Smooth muscle cell (in vitro differentiated cells): ENCODE measurements at regions not wholly inside any gene's neighbourhood (a gene's known extent, or its start where the extent isn't known, plus 50 kb on each side); places are given as distances from the start of the nearest gene placed in this dataset.
A peak's percentile ranks its signal among the peaks of the same experiment; 100 is the strongest.

ENCODE experiments used
- DNase-seq: peaks from one replicate; lab custom pipeline; 2025; ENCODE audit not compliant: unreplicated experiment; lab: John Stamatoyannopoulos, UW
- H2AFZ ChIP-seq: fragments of 200-600 bp; sonication (generic); 2 replicates; pipeline ENCODE4 v1.6.0; 2016; ENCODE audit warnings: antibody characterized with exemption, low read depth, mild to moderate bottlenecking
- H3F3A ChIP-seq: fragments of 200-600 bp; sonication (generic); 2 replicates; pipeline ENCODE4 v1.6.0; 2017; ENCODE audit warnings: antibody characterized with exemption, low read depth
- H3K27ac ChIP-seq: fragments of 200-600 bp; sonication (generic); 2 replicates; pipeline ENCODE4 v1.5.1; 2016; ENCODE audit warnings: low read depth, mild to moderate bottlenecking
- H3K27me3 ChIP-seq: fragments of 200-600 bp; sonication (generic); 2 replicates; pipeline ENCODE4 v1.6.1; 2016; ENCODE audit warnings: low read depth, mild to moderate bottlenecking
- H3K36me3 ChIP-seq: fragments of 200-600 bp; sonication (generic); 2 replicates; pipeline ENCODE4 v1.5.1; 2016; ENCODE audit warnings: low read depth
- H3K4me1 ChIP-seq: fragments of 200-600 bp; sonication (generic); 2 replicates; pipeline ENCODE4 v1.5.1; 2016; ENCODE audit warnings: low read depth
- H3K4me2 ChIP-seq: fragments of 200-600 bp; sonication (generic); 2 replicates; pipeline ENCODE4 v1.6.0; 2016; ENCODE audit warnings: mild to moderate bottlenecking
- H3K4me3 ChIP-seq: fragments of 200-600 bp; sonication (generic); 2 replicates; pipeline ENCODE4 v1.5.1; 2016; ENCODE audit warnings: mild to moderate bottlenecking
- H3K79me2 ChIP-seq: fragments of 200-600 bp; sonication (generic); 2 replicates; pipeline ENCODE4 v1.6.0; 2016; ENCODE audit warnings: low read depth, mild to moderate bottlenecking
- H3K9ac ChIP-seq: fragments of 200-600 bp; sonication (generic); 2 replicates; pipeline ENCODE4 v1.6.0; 2016; ENCODE audit warnings: low read depth
- H3K9me3 ChIP-seq: fragments of 200-600 bp; sonication (generic); replicated peaks from 2 replicates; pipeline ENCODE4 v1.5.1; 2016; ENCODE audit warnings: low read depth
- H4K20me1 ChIP-seq: fragments of 200-600 bp; sonication (generic); 2 replicates; pipeline ENCODE4 v1.6.0; 2016; ENCODE audit warnings: low read depth
- WGBS: methylation state at CpG from one replicate; pipeline ENCODE4 v1.1.7; 2016; ENCODE audit warnings: low lambda C conversion rate; 5-methylcytosine and 5-hydroxymethylcytosine counted together
- TF ChIP-seq, protein P1 (sequence below): fragments of 200-600 bp; sonication (generic); IDR thresholded peaks from 2 replicates; pipeline ENCODE4 v1.5.1; 2017; ENCODE audit warnings: borderline replicate concordance, mild to moderate bottlenecking, antibody characterized with exemption; ENCODE audit not compliant: insufficient read depth, poor library complexity, severe bottlenecking

DNA sequence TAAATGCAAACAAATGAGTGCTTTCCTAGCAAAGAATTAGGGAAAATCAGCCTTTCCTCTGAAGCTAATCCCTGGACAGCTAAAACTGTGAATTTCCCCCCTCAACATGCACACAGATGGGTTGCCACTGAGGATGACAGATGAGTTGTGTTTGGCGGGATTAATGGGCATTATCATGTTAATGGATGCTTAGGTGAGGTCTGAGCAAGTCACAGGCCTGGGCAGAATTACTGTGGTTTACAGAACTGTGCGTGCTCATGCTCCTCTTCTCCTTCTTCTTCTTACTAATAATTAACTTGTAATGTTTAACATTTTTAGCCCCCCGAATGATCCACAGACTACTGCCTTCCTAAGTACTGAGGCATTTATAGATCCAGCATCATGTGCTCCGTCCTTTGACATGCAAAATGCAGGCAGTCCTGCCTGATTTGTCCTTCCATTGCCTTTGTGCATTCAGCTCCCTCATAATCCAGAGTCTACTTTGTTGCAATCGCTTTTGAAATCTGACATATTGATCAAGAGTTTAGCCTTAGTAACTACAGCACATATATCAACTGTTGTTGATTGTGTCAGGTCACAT, 753.4 kb upstream of the MMS22L start:
- no peak overlapping the region for H3K4me2 ChIP-seq
- H3K36me3 ChIP-seq = no peaks in the 10 kb centered on the region
- H3K9ac ChIP-seq = no peak overlapping the region
- H3K27me3 ChIP-seq = no peaks in the 10 kb centered on the region
- H3K4me3 ChIP-seq = no peak overlapping the region
- no peaks in the 10 kb centered on the region for H3F3A ChIP-seq
- H3K4me1 ChIP-seq = peaks cover 40% of the 10 kb centered on the region
- no peak overlapping the region for H3K27ac ChIP-seq
- no peak overlapping the region for H2AFZ ChIP-seq
- no peaks in the 10 kb centered on the region for H3K9me3 ChIP-seq
- 39% methylated on average over 5 of the region's 5 CpGs for WGBS
- H4K20me1 ChIP-seq = no peaks in the 10 kb centered on the region
- H3K79me2 ChIP-seq = no peaks in the 10 kb centered on the region
- TF ChIP-seq, protein P1, sequence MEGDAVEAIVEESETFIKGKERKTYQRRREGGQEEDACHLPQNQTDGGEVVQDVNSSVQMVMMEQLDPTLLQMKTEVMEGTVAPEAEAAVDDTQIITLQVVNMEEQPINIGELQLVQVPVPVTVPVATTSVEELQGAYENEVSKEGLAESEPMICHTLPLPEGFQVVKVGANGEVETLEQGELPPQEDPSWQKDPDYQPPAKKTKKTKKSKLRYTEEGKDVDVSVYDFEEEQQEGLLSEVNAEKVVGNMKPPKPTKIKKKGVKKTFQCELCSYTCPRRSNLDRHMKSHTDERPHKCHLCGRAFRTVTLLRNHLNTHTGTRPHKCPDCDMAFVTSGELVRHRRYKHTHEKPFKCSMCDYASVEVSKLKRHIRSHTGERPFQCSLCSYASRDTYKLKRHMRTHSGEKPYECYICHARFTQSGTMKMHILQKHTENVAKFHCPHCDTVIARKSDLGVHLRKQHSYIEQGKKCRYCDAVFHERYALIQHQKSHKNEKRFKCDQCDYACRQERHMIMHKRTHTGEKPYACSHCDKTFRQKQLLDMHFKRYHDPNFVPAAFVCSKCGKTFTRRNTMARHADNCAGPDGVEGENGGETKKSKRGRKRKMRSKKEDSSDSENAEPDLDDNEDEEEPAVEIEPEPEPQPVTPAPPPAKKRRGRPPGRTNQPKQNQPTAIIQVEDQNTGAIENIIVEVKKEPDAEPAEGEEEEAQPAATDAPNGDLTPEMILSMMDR = no peak
- no peak for DNase-seq

DNA sequence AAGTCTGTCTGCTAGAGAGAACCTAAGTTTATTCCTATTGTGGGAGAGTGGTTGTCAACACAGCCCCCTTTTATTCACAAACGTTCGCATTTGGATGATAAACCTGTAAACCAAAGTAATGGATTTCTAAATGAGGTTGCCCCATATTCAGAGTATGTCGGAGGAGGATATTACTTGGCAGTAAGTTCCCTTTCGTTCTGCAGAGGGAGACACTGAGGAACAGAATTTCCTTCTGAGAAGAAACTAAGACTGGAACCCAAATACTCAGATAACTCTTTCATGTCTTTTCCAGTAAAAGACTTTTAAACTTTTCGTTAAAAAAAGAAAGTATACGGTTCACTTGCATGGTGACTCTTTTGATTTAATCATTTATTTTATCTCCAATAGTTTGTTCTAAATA, 754.6 kb upstream of the MMS22L start:
- Histone ChIP-seq H3K27ac (no peak overlapping the region), H3F3A (no peaks in the 10 kb centered on the region), H3K79me2 (no peaks in the 10 kb centered on the region), H3K9ac (no peak overlapping the region), H3K4me2 (no peak overlapping the region), H3K4me1 (peaks cover 51% of the 10 kb centered on the region), H3K36me3 (no peaks in the 10 kb centered on the region), H2AFZ (no peak overlapping the region), H3K27me3 (no peaks in the 10 kb centered on the region), H3K4me3 (no peak overlapping the region), H4K20me1 (no peaks in the 10 kb centered on the region), H3K9me3 (no peaks in the 10 kb centered on the region)
- DNase-seq = no peak
- TF ChIP-seq, protein P1 = no peak
- WGBS = 54% methylated on average over 6 of the region's 6 CpGs

DNA sequence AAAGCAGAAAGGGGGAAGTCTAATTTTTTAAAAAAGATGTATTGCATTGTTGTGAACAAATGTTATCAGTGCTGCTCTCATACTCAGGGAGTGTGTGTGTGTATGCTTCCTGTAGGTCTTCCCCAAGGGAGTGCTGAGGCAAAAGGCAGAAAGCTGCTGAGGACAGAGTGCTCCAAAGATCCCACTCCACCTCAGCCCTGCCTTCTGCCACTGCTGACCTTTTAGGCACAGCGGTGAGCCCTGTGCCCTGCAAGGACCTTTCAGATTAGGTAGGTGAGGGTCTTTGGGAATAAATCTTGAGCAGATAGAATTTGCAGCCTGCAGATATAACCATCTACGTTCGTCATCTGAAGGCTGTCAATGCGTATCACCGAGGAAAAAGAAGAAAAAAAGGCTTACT, 756.4 kb upstream of the MMS22L start:
- no peaks in the 10 kb centered on the region for H3K36me3 ChIP-seq
- TF ChIP-seq, protein P1 = no peak
- H3K27ac ChIP-seq = no peak overlapping the region
- 21% methylated on average over 5 of the region's 5 CpGs for WGBS
- no peaks in the 10 kb centered on the region for H3F3A ChIP-seq
- H2AFZ ChIP-seq = no peak overlapping the region
- no peak overlapping the region for H3K4me3 ChIP-seq
- peaks cover 61% of the 10 kb centered on the region for H3K4me1 ChIP-seq
- H4K20me1 ChIP-seq = no peaks in the 10 kb centered on the region
- H3K9ac ChIP-seq = no peak overlapping the region
- H3K79me2 ChIP-seq = no peaks in the 10 kb centered on the region
- no peaks in the 10 kb centered on the region for H3K9me3 ChIP-seq
- no peaks in the 10 kb centered on the region for H3K27me3 ChIP-seq
- peak overlapping the region; percentile 68 for H3K4me2 ChIP-seq
- DNase-seq = no peak

DNA sequence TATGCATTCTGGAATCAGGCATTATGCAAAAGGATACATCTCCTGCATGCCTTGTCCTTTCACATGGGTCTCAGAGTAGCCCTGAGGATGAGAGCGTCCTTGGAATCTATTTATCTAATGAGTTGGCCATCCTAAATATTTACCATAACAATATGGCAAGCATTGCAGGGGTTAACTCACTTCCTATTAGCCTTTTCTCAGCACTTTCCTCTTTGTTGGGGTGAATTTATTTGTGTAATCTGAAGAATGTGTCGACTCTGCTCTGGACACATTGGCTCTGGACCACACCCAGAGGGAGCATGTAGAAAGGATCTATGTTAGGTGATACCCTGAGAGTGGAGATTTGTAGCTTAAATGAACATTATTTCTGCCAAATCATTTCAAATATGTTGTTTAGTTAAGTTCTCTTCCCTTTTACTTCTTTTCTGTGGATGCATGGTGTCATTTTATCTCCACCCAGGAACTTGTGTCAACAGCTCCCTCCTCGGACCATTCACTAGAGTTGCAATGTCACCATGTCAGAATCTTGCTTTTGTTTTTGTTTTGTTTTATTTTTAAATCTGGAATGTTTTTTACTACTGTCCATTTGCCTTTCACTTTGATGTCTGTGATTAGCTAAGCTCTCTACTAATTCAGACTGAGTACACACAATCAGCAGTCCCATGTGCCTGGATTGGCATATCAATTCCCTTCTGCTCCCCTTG, 757.0 kb upstream of the MMS22L start:
- Histone ChIP-seq H3K9ac (no peak overlapping the region), H3K4me2 (peak overlapping the region; percentile 68), H3K36me3 (no peaks in the 10 kb centered on the region), H3K27me3 (no peaks in the 10 kb centered on the region), H3K4me1 (peaks cover 61% of the 10 kb centered on the region), H4K20me1 (no peaks in the 10 kb centered on the region), H3K4me3 (no peak overlapping the region), H2AFZ (peak overlapping the region; percentile 46), H3K9me3 (no peaks in the 10 kb centered on the region), H3K27ac (no peak overlapping the region), H3K79me2 (no peaks in the 10 kb centered on the region), H3F3A (no peaks in the 10 kb centered on the region)
- TF ChIP-seq, protein P1 = peak; percentile 41
- WGBS = 9% methylated on average over 3 of the region's 3 CpGs
- DNase-seq = no peak
